D341Med (cell line): ENCODE measurements at regions not wholly inside any gene's neighbourhood (a gene's known extent, or its start where the extent isn't known, plus 50 kb on each side); places are given as distances from the start of the nearest gene placed in this dataset.
"Not testable (repeated sequence)": the region's sequence is repeated elsewhere in the genome, so short reads cannot be mapped to it uniquely, and the experiment has no call there.

ENCODE experiments used
- DNase-seq: peaks from one replicate; pipeline ENCODE4 v3.0.0; 2012; ENCODE audit warnings: low spot score

DNA sequence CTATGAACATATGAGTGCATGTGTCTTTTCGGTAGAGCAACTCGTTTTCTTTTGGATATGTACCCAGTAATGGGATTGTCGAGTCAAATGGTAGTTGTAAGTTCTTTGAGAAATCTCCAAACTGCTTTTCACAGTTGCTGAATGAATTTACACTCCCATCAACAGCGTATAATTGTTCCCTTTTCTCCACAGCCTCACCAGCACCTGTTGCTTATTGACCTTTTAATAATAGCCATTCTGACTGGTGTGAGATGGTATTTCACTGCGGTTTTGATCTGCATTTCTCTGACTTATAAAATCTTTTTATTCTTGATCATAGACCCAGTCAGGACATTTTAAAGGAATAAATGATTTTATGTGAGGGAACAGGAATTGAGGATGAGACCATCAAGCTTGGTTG is 165.0 kb upstream of the KCTD3 start:
- DNase-seq = no peak

DNA sequence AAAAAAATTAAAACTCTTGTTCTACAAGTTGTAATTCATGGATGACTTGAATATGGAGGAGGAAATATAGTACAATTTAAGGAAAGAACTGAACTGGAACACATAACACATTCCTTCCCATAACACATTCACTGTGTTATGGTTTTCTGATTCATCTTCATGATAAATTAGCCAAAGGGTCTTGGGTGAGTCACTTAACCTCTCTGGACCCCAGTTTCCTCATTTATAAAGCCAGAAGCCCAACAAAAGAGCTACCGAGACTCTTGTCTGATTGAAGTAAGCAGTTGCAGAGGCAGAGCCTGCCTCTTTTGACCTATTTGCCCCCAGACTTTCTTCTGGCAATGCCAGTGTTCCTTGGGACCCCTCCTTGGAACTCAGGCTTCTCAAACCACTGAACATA is 161.9 kb upstream of the KCTD3 start:
- DNase-seq = no peak

DNA sequence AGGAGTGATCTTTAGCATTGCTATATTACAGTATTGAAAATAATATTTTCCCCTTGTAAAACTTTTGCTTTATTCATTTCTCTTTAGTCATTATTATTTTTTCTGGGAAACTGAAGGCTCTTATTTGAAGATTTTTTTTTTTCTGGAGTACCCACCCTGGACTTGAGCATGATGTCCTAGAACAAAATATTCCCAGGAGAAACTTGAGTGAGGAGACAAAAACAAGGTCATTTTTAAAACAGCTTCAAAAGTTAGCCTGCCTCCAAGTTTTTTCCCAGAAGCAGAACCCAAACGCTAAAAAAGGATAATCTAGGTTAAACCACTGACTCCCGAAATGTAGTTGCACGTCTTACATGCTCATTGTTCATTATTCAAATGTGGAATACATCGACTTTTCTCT is 160.2 kb upstream of the KCTD3 start:
- DNase-seq = no peak

DNA sequence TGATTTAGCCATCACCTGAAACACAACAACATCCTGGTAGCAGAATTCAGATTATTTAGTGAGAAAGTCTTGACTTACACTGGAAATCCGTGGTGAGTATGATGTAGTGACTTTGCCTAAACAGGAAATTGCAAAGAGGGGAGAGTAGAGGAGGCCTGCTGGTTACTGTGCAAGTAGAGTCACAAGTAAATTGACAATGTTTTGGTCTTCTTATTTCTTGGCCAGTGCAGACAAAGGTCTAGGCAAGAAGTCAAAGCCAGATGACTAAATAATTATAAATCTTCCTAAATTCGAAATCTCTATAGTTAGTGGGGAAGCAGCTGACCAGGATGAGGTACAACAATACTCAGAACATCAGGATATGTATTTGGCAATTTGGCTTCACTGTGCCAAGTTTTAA is 159.5 kb upstream of the KCTD3 start:
- DNase-seq = no peak

DNA sequence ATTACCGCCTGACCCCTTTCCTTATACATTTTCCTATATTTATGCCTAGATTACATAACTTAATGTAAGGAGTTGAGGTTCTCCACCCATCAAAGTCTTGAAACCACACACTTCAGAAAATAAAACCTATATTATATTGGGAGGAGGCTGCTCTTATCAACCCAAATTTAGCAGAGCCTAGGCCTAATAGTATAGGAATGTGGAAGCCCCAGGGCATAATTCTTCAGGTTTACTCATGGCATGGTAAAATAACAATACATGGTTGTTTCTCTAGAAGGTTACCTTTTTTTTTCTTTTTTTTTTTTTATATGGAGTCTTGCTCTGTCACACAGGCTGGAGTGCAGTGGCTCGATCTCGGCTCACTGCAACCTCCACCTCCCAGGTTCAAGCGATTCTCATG is 157.6 kb upstream of the KCTD3 start:
- not testable (repeated sequence) for DNase-seq

DNA sequence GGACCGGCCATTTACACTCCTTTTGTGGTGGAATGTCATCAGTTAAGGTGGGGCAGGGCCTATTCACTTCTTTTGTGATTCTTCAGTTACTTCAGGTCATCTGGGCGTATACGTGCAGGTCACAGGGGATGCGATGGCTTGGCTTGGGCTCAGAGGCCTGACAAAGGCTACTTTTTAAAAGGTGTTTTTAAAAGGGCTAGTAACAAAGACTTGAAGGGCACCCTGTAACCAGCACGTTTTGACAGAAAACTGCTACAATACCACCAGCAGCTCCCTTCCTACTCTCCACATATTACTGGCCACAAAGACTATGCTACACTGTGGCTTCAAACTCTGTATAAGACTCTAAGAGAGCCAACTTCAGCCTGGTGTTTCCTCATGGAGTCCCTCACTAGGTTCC is 151.6 kb upstream of the KCTD3 start:
- DNase-seq = not testable (repeated sequence)

DNA sequence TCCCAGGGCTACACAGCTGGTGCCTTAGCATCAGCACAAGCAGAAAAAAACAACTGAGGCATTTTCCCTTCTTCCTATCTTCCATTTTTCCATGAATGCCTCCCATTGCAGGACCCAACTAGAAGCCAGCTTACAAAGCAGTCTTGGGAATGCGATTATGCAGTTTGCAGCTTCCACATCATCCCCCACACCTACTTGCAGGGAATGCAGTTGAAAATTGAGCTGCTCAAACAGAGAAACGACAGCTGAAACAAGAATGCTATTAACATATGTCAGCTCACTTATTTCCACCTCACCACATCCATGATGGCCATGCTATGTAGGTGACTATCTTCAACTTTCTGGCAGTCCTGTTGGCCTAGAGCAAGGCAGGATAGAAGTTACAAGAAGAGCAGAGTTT is 150.6 kb upstream of the KCTD3 start:
- DNase-seq = no peak

DNA sequence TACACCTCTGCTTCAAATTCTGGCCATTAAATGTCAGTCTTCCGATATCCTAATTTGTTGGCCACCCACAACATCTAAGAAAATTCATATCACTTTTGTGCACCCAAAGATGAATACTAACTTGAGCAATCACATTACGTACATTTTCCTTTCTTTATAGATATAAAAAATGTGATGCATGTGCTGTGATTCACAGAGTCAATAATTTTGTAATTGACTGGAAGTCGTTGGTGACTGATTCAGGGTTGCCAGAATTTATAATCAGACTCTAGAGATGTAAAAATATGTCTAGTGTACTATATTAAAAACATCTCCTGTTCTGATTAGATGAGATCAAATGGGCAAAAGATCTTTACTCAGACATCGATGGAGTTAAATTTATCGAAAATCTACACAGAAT is 150.0 kb upstream of the KCTD3 start:
- DNase-seq = no peak

DNA sequence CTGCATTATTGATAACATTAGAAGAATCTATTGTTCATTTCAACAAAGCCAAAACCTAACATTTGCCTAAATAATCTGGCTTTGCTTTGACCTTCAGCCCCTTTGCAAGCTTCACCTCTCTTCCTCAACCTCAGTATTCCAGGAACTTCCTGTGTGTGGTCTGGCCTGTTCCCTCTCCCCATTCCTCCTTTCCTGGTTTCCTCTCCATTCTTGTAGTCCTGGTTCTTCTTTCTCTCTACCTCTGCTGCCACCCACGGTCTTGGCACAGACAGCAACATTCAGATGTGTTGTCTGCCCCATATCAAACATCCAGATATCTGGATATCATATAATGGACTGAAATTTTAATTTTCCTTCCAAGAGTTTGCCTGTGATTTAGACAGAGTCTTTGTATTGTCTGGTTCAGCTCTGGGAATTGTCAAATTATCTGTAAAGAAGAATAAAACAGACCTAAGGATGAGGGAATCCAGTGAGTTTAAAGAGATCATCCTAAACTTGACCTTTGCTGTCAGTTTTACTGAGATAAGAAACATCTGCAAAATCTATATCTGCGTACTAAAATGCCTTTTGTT is 148.1 kb upstream of the KCTD3 start:
- no peak for DNase-seq

DNA sequence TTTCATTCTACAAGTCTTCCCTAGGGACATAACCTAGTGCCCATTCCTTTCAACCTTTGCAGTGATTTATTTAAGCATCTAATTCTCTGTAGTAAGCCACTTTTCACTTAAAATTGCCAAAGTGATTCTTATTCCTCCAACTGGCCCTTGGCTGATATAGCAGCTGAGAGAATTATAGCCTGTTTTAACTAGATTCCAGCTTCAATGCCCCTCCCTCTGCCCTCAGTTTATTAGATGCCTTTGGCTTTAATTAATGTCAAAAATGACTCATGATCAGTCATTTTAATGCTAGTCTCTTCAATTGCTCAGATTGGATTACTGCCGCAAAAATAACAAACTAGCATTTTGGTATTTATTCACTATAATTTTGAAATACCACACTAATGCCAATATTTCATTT is 145.4 kb upstream of the KCTD3 start:
- no peak for DNase-seq

DNA sequence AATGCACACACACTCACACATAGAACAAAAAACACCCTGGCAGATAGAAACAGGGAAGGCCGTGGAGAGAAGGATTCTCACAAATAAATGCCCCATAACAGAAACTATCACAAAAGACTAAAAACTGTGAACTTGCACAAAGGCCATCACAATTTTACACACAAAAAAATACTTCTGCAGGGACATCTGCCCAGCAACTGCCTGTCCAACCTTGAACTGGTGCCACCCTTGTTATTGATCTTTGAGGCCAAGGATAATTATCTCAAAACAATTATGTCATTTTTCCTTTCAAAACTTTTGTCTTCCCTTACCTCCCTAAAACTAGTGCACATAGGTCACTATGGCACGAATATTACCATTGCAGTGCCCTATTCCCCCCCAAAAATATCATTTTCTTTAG is 143.8 kb upstream of the KCTD3 start:
- no peak for DNase-seq

DNA sequence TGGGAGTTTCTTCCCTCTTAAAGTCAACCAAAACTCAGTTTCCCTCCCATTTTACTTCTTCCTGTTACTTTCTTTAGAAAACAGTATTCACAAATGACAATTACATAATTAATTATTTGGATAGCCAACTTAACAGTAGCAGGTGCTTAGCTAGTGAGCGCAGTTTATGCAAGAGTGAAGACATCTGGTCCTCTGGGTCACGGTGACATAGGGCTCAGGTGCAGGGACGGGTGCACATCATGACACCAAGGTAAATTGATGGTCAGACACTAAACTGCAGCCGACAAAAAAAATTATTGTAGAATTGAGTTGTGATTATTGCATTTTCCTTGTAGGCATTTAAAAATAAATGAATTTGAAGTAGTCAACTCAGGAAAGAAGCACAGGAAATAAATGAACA is 142.0 kb upstream of the KCTD3 start:
- DNase-seq = no peak

DNA sequence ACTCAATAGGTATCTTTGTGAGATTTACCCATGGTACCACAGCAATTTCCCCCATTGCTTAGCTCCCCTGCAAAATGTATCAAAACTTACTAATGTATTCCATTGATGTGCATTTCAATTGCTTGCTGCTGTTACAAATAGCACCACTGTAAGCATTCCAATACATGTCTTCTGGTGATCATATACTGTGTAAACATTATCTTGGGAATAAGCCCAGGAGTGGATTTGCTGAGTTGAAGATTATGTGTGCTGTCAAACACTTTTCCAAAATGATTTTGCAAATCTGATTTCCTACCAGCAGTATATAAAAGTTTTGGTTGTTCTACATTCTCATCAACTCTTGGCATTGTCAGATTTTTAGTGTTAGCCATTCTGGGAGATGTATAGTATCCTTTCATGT is 141.0 kb upstream of the KCTD3 start:
- DNase-seq = no peak

DNA sequence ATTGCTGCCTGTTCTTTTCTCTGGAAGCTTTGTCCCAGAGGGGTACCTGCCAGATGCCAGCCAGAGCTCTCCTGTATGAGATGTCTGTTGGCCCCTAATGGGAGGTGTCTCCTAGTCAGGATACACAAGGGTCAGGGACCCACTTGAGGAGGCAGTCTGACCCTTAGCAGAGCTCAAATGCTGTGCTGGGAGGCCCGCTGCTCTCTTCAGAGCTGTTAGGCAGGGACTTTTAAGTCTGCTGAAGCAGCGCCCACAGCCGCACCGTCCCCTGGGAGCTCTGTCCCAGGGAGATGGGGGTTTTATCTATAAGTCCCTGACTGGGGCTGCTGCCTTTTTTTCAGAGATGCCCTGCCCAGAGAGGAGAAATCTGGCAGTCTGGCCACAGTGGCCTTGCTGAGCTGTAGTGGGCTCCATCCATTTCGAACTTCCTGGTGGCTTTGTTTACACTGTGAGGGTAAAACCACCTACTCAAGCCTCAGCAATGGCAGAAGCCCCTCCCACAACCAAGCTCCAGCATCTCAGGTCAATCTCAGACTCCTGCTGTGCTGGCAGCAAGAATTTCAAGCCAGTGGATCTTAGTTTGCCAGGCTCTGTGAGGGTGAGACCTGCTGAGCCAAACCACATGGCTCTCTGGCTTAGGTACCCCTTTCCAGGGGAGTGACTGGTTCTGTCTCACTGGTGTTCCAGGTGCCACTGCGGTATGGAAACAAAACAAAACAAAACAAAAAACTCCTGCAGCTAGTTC is 134.4 kb upstream of the KCTD3 start:
- DNase-seq = not testable (repeated sequence)

DNA sequence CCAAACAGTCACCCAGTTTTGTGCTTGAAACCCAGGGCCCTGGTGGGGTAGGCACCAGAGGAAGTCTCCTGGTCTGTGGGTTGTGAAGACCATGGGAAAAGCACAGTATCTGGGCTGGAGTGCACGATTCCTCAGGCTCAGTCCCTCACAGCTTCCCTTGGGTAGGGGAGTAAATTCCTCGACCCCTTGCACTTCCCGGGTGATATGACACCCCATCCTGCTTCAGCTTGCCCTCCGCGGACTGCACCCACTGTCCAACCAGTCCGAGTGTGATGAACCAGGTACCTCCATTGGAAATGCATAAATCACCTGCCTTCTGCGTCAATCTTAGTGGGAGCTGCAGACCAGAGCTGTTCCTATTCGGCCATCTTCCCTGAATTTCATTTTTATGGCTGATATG is 133.9 kb upstream of the KCTD3 start:
- DNase-seq = no peak

DNA sequence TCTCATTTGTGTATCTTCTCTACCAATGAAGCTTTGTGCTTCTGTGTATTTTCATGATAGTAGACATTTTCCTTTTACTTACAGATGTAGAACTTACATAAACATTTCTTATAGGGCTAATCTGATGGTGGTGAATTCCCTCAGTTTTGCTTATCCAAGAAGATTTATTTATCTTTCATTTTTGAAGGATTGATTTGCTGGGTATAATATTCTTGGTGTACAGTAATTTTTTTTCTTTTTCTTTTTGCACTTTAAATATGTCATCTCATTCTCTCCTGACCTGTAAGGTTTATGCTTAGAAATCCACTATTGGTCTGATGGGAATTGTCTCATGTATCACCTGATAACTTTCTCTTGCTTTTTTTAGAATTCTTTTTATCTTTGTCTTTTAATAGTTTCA is 127.6 kb upstream of the KCTD3 start:
- no peak for DNase-seq

DNA sequence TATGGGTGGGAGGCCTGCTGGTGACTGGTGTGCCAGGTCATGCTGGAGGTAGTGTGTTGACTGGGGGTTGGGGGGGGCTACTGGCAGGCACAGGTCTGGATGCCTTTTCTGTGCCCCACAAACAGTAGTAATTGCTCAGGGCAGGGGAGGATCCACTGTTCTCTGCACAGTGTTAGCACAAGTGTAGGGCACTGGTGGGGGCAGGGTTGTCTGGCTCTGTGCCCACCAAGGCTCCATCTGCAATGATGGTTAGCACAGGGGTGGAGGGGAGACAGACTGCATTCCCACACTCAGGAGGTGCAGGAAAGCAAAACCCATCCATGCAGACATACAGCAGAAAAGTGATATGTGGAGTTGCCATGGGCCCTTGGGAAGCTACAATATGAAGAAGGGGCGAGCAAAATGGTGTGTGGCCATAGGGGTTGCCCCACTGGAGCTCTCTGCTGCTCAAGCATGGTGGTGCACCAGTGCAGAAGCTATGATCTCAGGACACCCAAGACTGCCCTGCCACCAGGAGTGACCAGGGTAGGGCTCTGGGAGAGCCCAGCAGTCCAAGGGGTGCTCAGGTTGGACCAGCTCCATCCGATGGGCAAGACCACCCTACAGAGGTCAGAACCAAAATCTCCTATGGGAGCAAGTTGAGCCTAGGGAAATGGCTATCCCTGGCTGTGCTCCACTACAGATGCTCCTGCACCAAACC is 122.2 kb upstream of the KCTD3 start:
- no peak for DNase-seq

DNA sequence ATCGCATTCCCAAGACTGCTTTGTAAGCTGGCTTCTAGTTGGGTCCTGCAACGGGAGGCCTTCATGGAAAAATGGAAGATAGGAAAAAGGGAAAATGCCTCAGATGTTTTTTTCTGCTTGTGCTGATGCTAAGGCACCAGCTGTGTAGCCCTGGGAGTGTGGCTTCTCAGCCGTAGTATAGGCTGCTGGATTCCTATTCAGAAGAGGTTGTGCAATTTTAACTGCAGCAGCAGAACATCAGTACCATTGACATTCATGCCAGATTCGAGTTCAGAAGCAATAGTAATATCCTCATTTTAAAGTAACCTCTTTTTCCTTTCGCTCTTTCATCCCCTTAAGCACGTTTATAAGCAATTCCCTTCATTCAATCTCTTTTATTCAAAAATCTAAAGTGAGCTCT is 119.1 kb upstream of the KCTD3 start:
- DNase-seq = not testable (repeated sequence)

DNA sequence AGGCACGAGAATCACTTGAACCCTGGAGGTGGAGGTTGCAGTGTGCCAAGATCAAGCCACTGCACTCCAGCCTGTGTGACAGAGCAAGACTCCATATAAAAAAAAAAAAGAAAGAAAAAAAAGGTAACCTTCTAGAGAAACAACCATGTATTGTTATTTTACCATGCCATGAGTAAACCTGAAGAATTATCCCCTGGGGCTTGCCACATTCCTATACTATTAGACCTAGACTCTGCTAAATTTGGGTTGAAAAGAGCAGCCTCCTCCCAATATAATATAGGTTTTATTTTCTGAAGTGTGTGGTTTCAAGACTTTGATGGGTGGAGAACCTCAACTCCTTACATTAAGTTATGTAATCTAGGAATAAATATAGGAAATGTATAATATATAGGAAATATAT is 118.0 kb upstream of the KCTD3 start:
- DNase-seq = not testable (repeated sequence)

DNA sequence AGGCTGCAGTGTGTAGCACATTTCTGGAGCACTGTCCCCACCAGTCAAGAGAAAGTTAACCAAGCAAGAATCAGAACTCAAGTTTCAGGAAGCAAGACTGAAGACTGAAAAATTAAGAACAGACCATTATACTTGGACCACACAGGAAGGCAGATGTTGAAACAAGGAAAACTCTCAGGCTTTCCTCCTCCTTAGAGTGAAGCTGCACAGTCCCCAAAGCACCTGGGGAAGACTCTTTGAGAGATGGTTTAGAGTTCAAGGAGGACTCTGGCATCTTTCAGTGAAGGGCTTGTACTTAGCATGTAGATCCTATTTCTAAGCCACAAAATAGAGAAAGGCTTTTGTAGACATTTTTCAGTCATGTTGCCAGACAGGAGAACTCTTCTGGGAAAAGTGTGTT is 113.7 kb upstream of the KCTD3 start:
- DNase-seq = no peak

DNA sequence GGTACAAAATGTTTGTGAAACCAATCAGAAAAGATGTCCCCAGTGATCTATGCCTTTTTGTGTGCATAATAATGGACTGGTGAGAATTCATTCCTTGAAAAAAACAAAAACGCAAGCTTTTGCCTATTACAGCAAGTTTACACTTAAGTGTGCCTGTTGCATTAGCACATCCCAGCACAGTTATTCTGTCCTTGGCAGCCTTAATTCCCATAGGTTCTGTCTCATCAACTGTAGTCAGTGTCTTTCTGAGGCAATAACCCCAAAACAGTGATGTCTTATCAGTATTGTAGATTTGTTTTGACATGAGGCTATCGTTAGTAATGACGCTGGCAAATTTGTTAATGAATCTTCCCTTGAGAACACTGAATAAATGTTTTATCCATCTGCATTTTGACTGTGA is 109.9 kb upstream of the KCTD3 start:
- no peak for DNase-seq

DNA sequence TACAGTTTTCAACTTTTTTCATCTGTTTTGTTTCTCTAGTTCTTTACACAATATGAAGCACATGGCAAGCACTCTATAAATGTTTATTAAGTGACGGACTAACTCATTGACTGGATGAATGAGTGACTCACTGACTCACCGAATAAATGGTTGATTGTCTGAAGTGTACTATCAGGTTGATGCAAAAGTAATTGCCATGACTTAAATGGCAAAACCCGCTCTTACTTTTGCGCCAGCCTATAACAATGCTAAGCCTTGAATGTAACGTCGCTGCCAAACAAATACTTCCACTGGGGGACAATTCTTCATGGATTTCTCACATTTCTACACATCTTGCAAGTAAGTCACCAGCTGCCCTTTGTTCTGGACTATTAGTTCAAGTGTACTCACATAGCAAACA is 109.0 kb upstream of the KCTD3 start:
- no peak for DNase-seq

DNA sequence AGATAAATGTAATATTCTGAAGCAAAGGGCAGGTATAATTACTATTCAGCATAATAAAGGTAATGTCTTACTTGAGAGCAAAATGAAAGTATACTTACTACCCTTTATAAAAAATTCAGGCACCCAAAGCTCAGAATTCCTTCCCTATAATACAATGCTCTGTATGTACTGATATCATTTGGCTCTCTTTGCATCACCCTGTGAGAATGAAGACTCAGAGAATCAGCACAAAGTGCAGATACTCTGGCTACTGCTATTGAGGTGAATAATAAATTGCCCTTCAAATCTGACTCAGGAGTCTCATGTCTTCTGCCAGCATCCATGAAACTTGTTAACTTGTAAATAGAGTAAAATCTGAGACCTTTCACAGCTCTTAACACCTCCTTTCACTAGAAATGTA is 108.5 kb upstream of the KCTD3 start:
- DNase-seq = no peak

DNA sequence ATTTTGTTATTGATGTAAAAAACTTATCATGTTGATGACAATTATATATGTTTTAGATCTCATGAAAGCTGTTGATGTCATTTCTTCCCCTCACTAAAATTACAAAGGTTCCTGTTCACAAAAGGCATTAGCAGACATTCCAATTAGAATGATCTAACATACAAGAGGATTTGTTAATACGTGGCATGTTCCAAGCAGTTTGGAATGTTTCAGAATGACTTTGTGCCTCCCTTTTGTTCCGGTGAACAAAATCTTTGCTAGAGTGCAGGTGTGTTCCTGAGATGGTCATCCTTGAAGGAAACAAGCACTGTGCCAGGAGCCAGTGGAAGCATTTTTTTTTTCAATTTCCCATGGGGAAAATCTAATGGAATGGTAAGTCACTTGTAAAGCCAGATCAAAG is 108.0 kb upstream of the KCTD3 start:
- DNase-seq = no peak
